NT2/D1 (cell line): ENCODE measurements at regions not wholly inside any gene's neighbourhood (a gene's known extent, or its start where the extent isn't known, plus 50 kb on each side); places are given as distances from the start of the nearest gene placed in this dataset.
A peak's percentile ranks its signal among the peaks of the same experiment; 100 is the strongest.

ENCODE experiments used
- DNase-seq: peaks from one replicate; pipeline ENCODE4 v3.0.0-alpha.2; 2011; ENCODE audit warnings: low read depth, low spot score
- H3K27me3 ChIP-seq: 2 replicates; pipeline ENCODE4 v1.6.0; 2011; ENCODE audit warnings: mild to moderate bottlenecking; ENCODE audit not compliant: insufficient read length, insufficient read depth
- H3K36me3 ChIP-seq: 2 replicates; pipeline ENCODE4 v1.6.1; 2011; ENCODE audit warnings: mild to moderate bottlenecking, low read length, mixed read lengths; ENCODE audit not compliant: insufficient read depth, insufficient read length
- H3K4me1 ChIP-seq: 2 replicates; pipeline ENCODE4 v1.5.1; 2011; ENCODE audit not compliant: insufficient read depth, insufficient read length
- H3K4me3 ChIP-seq: 2 replicates; pipeline ENCODE4 v1.5.1; 2011; ENCODE audit warnings: low read depth; ENCODE audit not compliant: insufficient read length
- H3K9ac ChIP-seq: 2 replicates; pipeline ENCODE4 v1.6.0; 2011; ENCODE audit warnings: low read depth; ENCODE audit not compliant: insufficient read length
- H3K9me3 ChIP-seq: 2 replicates; pipeline ENCODE4 v1.5.1; 2011; ENCODE audit warnings: mild to moderate bottlenecking, low read length; ENCODE audit not compliant: insufficient read depth
- SUZ12 ChIP-seq: IDR thresholded peaks from 2 replicates; pipeline ENCODE4 v1.6.1; 2011; ENCODE audit not compliant: insufficient read length, insufficient read depth; ENCODE audit errors: extremely low read depth
- YY1 ChIP-seq: IDR thresholded peaks from 2 replicates; pipeline ENCODE4 v1.6.1; 2011; ENCODE audit not compliant: insufficient read length, insufficient read depth
- ZNF274 ChIP-seq: IDR thresholded peaks from 2 replicates; pipeline ENCODE4 v1.6.1; 2011; ENCODE audit warnings: mild to moderate bottlenecking, low read depth, low read length

DNA sequence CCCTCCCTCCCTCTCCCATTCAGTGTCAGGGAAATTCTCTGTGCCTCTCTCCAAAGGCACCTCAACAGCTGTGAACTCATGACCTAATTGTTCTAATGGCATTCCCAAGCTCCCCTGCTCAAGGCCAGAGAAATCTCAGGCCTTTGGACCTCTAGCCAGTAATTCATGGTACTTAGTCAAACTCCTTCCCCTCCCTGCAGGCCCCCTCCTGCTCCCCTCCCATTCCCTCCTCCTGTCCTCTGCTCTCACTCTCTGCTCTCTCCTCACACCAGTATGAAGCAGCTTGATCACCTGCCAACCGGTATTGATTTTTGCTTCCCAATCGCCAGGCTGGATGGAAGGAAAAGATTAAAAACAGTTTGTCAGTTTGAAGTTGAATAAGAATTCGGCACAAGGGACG, 370.5 kb upstream of the PBX1 start:
- H3K36me3 ChIP-seq: no peaks in the 10 kb centered on the region
- H3K27me3 ChIP-seq: no peaks in the 10 kb centered on the region
- H3K4me3 ChIP-seq: no peak overlapping the region
- no peak overlapping the region for H3K9ac ChIP-seq
- DNase-seq: peak; percentile 30
- TF ChIP-seq SUZ12 (no peak), YY1 (no peak), ZNF274 (no peak)
- H3K9me3 ChIP-seq: no peaks in the 10 kb centered on the region
- no peaks in the 10 kb centered on the region for H3K4me1 ChIP-seq

DNA sequence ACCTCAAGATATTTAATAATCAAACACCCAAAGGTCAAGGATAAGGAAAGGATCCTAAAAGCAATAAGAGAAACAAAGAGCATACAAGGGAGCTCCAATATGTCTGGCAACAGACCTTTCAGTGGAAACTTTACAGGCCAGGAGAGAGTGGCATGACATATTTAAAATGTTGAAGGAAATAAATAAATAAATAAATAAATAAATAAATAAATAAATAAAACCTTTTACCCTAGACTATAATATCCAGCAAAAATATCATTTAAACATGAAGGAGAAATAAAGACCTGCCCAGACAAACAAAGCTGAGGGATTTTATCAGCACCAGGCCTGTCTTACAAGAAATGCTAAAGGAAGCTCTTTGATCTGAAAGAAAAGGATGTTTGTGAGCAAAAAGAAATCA, 367.8 kb upstream of the PBX1 start:
- TF ChIP-seq SUZ12: no peak
- TF ChIP-seq ZNF274: no peak
- TF ChIP-seq YY1: no peak
- Histone ChIP-seq H3K9ac (no peak overlapping the region), H3K27me3 (no peaks in the 10 kb centered on the region), H3K4me1 (no peaks in the 10 kb centered on the region), H3K36me3 (no peaks in the 10 kb centered on the region), H3K4me3 (no peak overlapping the region), H3K9me3 (no peaks in the 10 kb centered on the region; the same call in 1 of the 2 replicates)
- no peak for DNase-seq

DNA sequence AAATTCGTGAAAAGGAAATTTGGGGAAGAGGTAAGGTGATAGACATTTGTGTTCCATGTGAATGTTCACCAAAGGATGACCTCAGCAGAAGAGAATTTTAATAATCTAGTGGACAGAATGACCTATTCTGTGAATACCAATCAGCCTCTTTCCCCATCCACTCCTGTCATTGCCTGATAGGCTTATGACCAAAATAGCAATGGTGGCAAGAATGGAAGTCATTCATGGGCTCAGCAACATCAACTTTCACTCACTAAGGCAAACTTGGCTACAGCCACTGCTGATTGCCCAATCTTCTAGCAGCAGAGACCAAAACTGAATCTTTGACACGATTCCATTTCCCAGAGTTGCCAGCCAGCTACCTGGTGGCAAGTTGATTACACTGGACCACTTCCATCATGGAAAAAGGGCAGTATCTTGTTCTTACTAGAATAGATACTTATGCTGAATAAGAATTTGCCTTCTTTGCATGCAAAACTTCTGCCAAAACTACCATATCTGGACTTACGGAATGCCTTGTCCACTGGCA, 348.7 kb upstream of the PBX1 start:
- H3K27me3 ChIP-seq: no peaks in the 10 kb centered on the region
- H3K4me3 ChIP-seq: no peak overlapping the region
- no peak for DNase-seq
- TF ChIP-seq YY1: no peak
- TF ChIP-seq ZNF274: no peak
- no peak for TF ChIP-seq SUZ12
- H3K9ac ChIP-seq: no peak overlapping the region
- H3K4me1 ChIP-seq: no peaks in the 10 kb centered on the region
- no peaks in the 10 kb centered on the region for H3K36me3 ChIP-seq
- peaks cover 2% of the 10 kb centered on the region; the same call in 1 of the 2 replicates for H3K9me3 ChIP-seq

DNA sequence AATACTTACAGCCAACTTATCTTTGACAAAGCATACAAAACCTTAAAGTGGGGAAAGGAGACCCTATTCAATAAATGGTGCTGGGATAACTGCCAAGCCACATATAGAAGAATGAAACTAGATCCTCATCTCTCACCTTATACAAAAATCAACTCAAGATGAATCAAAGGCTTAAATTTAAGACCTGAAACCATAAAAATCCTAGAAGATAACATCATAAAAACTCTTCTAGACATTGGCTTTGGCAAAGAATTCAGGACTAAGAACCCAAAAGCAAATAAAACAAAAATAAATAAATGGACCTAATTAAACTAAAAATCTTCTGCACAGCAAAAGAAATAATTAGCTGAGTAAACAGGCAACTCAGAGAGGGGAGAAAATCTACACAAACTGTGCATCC, 335.6 kb upstream of the PBX1 start:
- TF ChIP-seq SUZ12: no peak
- Histone ChIP-seq H3K9ac (no peak overlapping the region), H3K4me3 (no peak overlapping the region), H3K9me3 (no peaks in the 10 kb centered on the region), H3K36me3 (no peaks in the 10 kb centered on the region), H3K4me1 (no peaks in the 10 kb centered on the region), H3K27me3 (no peaks in the 10 kb centered on the region)
- no peak for DNase-seq

DNA sequence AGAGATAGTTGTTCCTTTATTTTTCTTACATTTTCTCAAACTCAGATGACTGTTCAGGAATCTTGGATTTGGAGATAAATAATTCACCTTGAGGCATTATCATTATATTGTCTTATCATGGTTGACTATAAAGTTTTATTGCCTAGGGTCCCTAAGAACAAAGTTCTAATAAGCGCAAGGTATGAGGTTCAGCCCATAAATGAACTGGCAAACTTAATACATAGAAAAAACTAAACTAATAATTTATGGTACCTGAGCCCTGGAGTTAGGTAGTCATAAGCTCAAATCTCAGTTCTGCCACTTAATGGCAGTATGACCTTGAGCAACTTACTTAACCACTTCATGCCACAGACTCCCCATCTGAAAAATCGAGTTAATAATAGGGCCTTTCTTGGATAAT, 334.0 kb upstream of the PBX1 start:
- no peaks in the 10 kb centered on the region for H3K36me3 ChIP-seq
- TF ChIP-seq YY1 (no peak), SUZ12 (no peak), ZNF274 (no peak)
- DNase-seq: no peak
- no peaks in the 10 kb centered on the region for H3K27me3 ChIP-seq
- H3K9ac ChIP-seq: no peak overlapping the region
- H3K4me3 ChIP-seq: no peak overlapping the region
- H3K9me3 ChIP-seq: no peaks in the 10 kb centered on the region
- H3K4me1 ChIP-seq: no peaks in the 10 kb centered on the region

DNA sequence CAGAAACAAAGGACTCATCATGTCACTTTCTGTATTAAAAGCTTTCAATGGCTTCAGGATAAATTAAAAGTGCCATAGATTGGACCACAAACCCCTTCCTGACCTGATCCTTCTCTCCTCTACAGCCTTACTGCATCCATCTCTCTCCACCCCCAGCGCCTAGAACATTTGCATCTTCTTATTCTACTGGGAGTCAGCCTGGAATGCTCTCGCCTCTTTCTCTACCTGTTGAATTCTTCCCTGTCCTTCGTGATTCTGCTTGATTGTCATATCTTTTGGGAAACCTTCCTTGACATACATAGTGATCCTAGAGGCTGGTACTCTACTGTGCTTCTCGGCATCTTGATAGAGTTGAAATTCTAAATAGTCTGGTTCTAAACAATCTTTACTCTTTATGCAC, 332.0 kb upstream of the PBX1 start:
- DNase-seq: no peak

DNA sequence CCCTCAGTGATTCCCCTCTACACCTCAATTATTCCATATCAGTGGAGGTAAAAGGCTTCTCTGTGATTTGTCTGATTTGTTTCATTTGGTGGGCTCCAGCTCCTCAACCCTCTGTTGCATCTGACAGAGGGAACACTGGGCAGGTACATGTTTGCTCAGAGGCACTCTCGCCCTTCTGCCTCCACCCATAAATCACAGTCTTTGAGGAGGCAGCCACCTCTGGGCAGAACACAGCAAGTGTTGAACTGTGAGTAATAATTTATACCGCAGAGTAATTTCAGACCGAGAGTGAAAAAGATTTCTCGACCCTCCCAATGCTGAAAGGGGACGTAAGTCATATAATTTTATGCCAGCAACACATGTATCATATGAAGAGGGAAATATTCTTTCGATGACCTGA, 330.1 kb upstream of the PBX1 start:
- Histone ChIP-seq H3K36me3 (no peaks in the 10 kb centered on the region), H3K9ac (no peak overlapping the region), H3K4me3 (no peak overlapping the region), H3K4me1 (no peaks in the 10 kb centered on the region), H3K27me3 (no peaks in the 10 kb centered on the region), H3K9me3 (no peaks in the 10 kb centered on the region)
- DNase-seq: no peak
- TF ChIP-seq YY1 (no peak), ZNF274 (no peak), SUZ12 (no peak)

More for the DNA sequence above, 332.0 kb upstream of the PBX1 start:
- TF ChIP-seq YY1: no peak
- no peak for TF ChIP-seq SUZ12
- no peak for TF ChIP-seq ZNF274
- Histone ChIP-seq H3K4me3 (no peak overlapping the region), H3K9ac (no peak overlapping the region), H3K36me3 (no peaks in the 10 kb centered on the region), H3K27me3 (no peaks in the 10 kb centered on the region), H3K4me1 (no peaks in the 10 kb centered on the region), H3K9me3 (no peaks in the 10 kb centered on the region)

DNA sequence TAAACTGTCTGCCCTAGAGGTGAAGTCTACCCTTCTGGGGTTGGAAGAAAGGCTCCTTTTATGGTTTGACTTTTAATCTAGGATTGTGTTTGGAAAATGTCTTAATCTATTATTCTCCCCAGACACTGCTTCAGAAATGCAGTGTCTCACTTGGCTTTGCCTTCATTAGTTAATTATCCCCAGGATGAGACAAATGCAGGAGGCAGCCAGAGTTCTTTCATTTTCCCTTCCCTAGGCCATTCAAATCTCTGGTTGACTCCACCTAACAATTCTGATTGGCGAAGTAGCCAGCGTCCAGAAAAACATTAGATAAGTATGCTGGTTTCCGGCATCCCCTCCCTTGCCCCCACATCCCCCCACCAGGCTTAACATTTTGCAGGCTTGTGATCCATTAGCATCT, 325.8 kb upstream of the PBX1 start:
- H3K27me3 ChIP-seq: no peaks in the 10 kb centered on the region
- no peak for TF ChIP-seq SUZ12
- no peak for TF ChIP-seq YY1
- TF ChIP-seq ZNF274: no peak
- no peak for DNase-seq
- H3K4me3 ChIP-seq: no peak overlapping the region
- H3K36me3 ChIP-seq: no peaks in the 10 kb centered on the region
- H3K4me1 ChIP-seq: no peaks in the 10 kb centered on the region
- 0 out of 2 replicates have a peak, but pooled peaks cover 7% of the 10 kb centered on the region for H3K9me3 ChIP-seq
- H3K9ac ChIP-seq: no peak overlapping the region
